HCT116 (cell line): ENCODE measurements at regions not wholly inside any gene's neighbourhood (a gene's known extent, or its start where the extent isn't known, plus 50 kb on each side); places are given as distances from the start of the nearest gene placed in this dataset.

Source experiments
- EZH2 ChIP-seq: fragments of 200-600 bp; sonication (generic); IDR thresholded peaks from 2 replicates; pipeline ENCODE4 v1.6.1; 2017; ENCODE audit warnings: antibody characterized with exemption, mixed run types
- EZH2phosphoT487 ChIP-seq: fragments of 200-600 bp; IDR thresholded peaks from 2 replicates; pipeline ENCODE4 v1.6.1; 2018; ENCODE audit warnings: antibody characterized with exemption, borderline replicate concordance
- JUND ChIP-seq: IDR thresholded peaks from 2 replicates; pipeline ENCODE4 v1.6.1; 2012
- POLR2A ChIP-seq: IDR thresholded peaks from 2 replicates; pipeline ENCODE4 v1.7.0; 2011; ENCODE audit warnings: borderline replicate concordance; ENCODE audit not compliant: insufficient read depth, insufficient read length; ENCODE audit errors: extremely low read depth
- POLR2AphosphoS5 ChIP-seq: IDR thresholded peaks from 2 replicates; pipeline ENCODE4 v1.6.1; 2011; ENCODE audit warnings: mild to moderate bottlenecking, low read depth, low read length, moderate library complexity
- SRF ChIP-seq: IDR thresholded peaks from 2 replicates; pipeline ENCODE4 v1.6.1; 2012; ENCODE audit warnings: low read depth
- YY1 ChIP-seq: IDR thresholded peaks from 2 replicates; pipeline ENCODE4 v1.6.1; 2011; ENCODE audit warnings: low read length, low read depth, moderate library complexity, mild to moderate bottlenecking; ENCODE audit not compliant: insufficient replicate concordance; ENCODE audit errors: extremely low read depth
- ZNF274 ChIP-seq: fragments of 200-500 bp; sonication (Bioruptor generic); IDR thresholded peaks from 2 replicates; pipeline ENCODE4 v1.6.1; 2014; ENCODE audit warnings: mild to moderate bottlenecking, low read depth, low read length, inconsistent platforms
- TF ChIP-seq, protein P1 (sequence below), 3 experiments: fragments of 200-600 bp in 1 of 3; sonication (generic) in 1 of 3; IDR thresholded peaks in 2 of 3; conservative IDR thresholded peaks in 1 of 3; 2 replicates each; pipeline ENCODE4 v1.5.1; 2012 to 2017; ENCODE audit warnings: low read depth in 2 of 3, low read length in 2 of 3, antibody characterized with exemption in 1 of 3, borderline replicate concordance in 1 of 3, control low read depth in 1 of 3, mild to moderate bottlenecking in 1 of 3, mixed read lengths in 1 of 3, mixed run types in 1 of 3, moderate library complexity in 1 of 3; ENCODE audit not compliant: insufficient read depth in 1 of 3
- TF ChIP-seq, protein P2 (sequence below): IDR thresholded peaks from 2 replicates; pipeline ENCODE4 v1.6.1; 2012; ENCODE audit warnings: low read depth

DNA sequence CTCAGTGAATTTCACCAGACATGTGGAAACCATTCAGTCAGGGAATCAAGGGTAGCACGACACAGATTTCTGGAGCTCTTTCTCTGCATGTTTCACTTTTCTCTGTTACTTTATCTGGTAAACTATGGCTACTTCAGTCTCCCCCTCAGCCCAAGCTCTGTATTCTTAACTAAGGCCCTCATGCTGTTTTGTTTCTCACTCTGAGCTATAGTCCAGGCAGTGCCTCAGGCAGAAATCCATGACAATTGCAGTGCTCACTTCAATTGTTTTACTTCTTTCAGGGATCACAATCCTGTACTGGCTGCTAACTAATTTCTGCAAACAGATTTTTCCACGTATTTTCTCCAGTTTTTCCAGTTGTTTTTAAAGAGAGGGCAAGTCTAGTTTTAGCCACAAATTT lies 1599.9 kb upstream of the LRRTM3 start:
- TF ChIP-seq, protein P1, sequence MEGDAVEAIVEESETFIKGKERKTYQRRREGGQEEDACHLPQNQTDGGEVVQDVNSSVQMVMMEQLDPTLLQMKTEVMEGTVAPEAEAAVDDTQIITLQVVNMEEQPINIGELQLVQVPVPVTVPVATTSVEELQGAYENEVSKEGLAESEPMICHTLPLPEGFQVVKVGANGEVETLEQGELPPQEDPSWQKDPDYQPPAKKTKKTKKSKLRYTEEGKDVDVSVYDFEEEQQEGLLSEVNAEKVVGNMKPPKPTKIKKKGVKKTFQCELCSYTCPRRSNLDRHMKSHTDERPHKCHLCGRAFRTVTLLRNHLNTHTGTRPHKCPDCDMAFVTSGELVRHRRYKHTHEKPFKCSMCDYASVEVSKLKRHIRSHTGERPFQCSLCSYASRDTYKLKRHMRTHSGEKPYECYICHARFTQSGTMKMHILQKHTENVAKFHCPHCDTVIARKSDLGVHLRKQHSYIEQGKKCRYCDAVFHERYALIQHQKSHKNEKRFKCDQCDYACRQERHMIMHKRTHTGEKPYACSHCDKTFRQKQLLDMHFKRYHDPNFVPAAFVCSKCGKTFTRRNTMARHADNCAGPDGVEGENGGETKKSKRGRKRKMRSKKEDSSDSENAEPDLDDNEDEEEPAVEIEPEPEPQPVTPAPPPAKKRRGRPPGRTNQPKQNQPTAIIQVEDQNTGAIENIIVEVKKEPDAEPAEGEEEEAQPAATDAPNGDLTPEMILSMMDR (IDR thresholded peaks at IDR 0.05 in 2 of 3, conservative IDR thresholded peaks at IDR 0.05 in 1 of 3; ENCODE audit: borderline replicate concordance in 1 of 3, insufficient read depth in 1 of 3, low read depth in 2 of 3, low read length in 2 of 3), result no peak
- no peak for TF ChIP-seq EZH2phosphoT487
- TF ChIP-seq EZH2, result no peak
- TF ChIP-seq SRF, result no peak
- TF ChIP-seq POLR2AphosphoS5, result no peak
- TF ChIP-seq, protein P2, sequence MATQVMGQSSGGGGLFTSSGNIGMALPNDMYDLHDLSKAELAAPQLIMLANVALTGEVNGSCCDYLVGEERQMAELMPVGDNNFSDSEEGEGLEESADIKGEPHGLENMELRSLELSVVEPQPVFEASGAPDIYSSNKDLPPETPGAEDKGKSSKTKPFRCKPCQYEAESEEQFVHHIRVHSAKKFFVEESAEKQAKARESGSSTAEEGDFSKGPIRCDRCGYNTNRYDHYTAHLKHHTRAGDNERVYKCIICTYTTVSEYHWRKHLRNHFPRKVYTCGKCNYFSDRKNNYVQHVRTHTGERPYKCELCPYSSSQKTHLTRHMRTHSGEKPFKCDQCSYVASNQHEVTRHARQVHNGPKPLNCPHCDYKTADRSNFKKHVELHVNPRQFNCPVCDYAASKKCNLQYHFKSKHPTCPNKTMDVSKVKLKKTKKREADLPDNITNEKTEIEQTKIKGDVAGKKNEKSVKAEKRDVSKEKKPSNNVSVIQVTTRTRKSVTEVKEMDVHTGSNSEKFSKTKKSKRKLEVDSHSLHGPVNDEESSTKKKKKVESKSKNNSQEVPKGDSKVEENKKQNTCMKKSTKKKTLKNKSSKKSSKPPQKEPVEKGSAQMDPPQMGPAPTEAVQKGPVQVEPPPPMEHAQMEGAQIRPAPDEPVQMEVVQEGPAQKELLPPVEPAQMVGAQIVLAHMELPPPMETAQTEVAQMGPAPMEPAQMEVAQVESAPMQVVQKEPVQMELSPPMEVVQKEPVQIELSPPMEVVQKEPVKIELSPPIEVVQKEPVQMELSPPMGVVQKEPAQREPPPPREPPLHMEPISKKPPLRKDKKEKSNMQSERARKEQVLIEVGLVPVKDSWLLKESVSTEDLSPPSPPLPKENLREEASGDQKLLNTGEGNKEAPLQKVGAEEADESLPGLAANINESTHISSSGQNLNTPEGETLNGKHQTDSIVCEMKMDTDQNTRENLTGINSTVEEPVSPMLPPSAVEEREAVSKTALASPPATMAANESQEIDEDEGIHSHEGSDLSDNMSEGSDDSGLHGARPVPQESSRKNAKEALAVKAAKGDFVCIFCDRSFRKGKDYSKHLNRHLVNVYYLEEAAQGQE, result no peak
- no peak for TF ChIP-seq POLR2A
- TF ChIP-seq YY1, result no peak
- no peak for TF ChIP-seq JUND
- TF ChIP-seq ZNF274, result no peak
